ENCODE measurements at regions not wholly inside any gene's neighbourhood (a gene's known extent, or its start where the extent isn't known, plus 50 kb on each side); places are given as distances from the start of the nearest gene placed in this dataset.
"Not testable (repeated sequence)": the region's sequence is repeated elsewhere in the genome, so short reads cannot be mapped to it uniquely, and the experiment has no call there.

DNA sequence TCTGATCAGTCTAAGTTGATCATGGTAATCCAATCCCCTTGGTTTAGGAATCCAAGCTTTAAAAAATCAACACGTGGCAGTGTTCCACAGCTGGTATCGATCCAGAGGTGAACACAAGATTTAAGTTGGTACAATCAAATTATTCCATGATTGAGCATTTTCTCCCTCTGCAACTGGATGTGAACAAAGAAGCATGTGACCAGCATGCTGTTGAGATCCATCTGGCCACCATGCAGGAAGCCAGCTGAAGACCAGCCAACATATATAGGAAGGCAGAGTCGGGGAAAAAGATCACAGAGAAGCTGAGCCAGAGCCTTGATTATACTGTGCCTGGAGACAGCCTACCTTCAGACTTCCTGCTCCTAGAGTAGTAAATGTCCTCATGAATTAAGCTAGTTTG lies 158.3 kb downstream of the SEC23A start:
- H3K27ac ChIP-seq (ENCODE audit: low read length), result no peak overlapping the region
- no peaks in the 10 kb centered on the region for H3K36me3 ChIP-seq (ENCODE audit: control insufficient read depth, low read depth, low read length)
- no peak overlapping the region for H3K4me3 ChIP-seq (ENCODE audit: low read length)
- no peaks in the 10 kb centered on the region for H3K4me1 ChIP-seq (ENCODE audit: control insufficient read depth, low read depth, low read length)
- H3K9me3 ChIP-seq (ENCODE audit: control insufficient read depth, low read depth, low read length), result no peaks in the 10 kb centered on the region
- H3K27me3 ChIP-seq (ENCODE audit: control insufficient read depth, insufficient read depth, low read length), result no peaks in the 10 kb centered on the region
- no peak overlapping the region for H3K9ac ChIP-seq (ENCODE audit: low read length)

DNA sequence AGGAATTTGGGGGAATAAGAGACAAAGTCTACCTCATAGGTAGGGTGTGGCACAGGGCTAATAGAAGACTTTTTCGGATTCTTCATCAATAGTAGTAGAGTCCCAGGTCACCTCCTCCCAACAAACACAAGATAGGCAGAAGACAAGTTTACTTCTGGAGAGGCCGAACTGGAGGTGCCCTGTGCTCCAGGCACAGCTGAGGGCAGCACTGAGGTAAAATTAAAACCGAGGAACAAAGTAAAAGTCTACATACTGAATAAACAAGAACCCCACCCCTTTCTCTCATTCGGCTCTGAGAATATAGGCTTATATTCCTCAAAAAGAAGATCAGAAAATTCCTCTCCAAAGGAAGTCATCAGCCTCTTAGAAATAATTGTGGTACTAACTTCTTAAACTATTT lies 161.5 kb downstream of the SEC23A start:
- no peaks in the 10 kb centered on the region for H3K9me3 ChIP-seq (ENCODE audit: control insufficient read depth, low read depth, low read length)
- no peak overlapping the region for H3K4me3 ChIP-seq (ENCODE audit: low read length)
- no peaks in the 10 kb centered on the region for H3K4me1 ChIP-seq (ENCODE audit: control insufficient read depth, low read depth, low read length)
- no peak overlapping the region for H3K27ac ChIP-seq (ENCODE audit: low read length)
- no peaks in the 10 kb centered on the region for H3K36me3 ChIP-seq (ENCODE audit: control insufficient read depth, low read depth, low read length)
- no peak overlapping the region for H3K9ac ChIP-seq (ENCODE audit: low read length)
- no peaks in the 10 kb centered on the region for H3K27me3 ChIP-seq (ENCODE audit: control insufficient read depth, insufficient read depth, low read length)

DNA sequence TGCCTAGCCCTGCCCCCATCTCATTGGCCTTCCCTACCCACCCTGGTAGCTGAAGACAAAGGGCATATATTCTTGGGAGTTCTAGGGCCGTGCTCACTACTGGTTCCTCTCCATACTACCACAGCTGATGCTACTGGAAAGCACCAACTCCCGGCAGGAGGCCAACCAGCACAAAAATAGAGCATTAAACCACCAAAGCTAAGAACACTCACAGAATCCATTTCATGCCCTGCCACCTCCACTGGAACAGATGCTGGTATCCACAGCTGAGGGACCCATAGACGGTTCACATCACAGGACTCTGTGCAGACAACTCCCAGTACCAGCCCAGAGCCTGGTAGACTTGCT lies 170.4 kb downstream of the SEC23A start:
- not testable (repeated sequence) for H3K27me3 ChIP-seq (ENCODE audit: control insufficient read depth, insufficient read depth, low read length); H3K4me3 ChIP-seq (ENCODE audit: low read length); H3K9me3 ChIP-seq (ENCODE audit: control insufficient read depth, low read depth, low read length); H3K27ac ChIP-seq (ENCODE audit: low read length); H3K36me3 ChIP-seq (ENCODE audit: control insufficient read depth, low read depth, low read length); H3K9ac ChIP-seq (ENCODE audit: low read length); H3K4me1 ChIP-seq (ENCODE audit: control insufficient read depth, low read depth, low read length)

DNA sequence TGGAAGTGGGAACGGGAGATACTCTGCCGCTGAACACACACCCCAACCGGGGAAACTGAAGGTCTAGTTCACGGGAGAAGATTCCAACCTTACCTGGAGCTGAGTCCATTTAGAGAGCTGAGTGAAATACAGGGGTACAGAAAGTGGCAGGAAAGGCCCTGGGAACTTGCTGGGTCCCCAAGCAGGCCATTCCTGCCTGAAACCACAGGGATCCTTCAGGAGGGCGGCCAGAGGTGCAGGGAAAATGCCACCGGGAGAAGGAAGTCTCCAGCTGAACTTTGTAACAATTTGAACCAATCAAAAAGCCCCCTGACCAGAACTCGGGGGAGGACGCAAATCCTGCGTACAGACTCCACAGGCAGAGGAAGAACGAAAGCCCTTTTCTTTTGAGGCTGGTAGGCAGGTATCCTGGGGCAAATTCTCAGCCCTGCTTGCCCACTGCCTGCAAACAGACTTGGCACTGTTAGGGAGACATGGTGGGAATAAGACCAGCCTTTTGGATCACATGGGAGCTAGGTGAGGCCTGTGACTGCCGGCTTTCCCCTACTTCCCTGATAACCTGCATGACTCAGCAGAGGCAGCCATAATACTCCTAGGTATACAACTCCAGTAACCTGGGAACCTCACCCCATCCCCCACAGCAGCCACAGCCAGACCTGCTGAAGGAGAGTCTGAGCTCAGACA lies 170.9 kb downstream of the SEC23A start:
- no peaks in the 10 kb centered on the region for H3K36me3 ChIP-seq (ENCODE audit: control insufficient read depth, low read depth, low read length)
- no peak overlapping the region for H3K27ac ChIP-seq (ENCODE audit: low read length)
- no peak overlapping the region for H3K4me3 ChIP-seq (ENCODE audit: low read length)
- H3K27me3 ChIP-seq (ENCODE audit: control insufficient read depth, insufficient read depth, low read length), result no peaks in the 10 kb centered on the region
- H3K4me1 ChIP-seq (ENCODE audit: control insufficient read depth, low read depth, low read length), result peaks cover 4% of the 10 kb centered on the region
- no peak overlapping the region for H3K9ac ChIP-seq (ENCODE audit: low read length)
- H3K9me3 ChIP-seq (ENCODE audit: control insufficient read depth, low read depth, low read length), result no peaks in the 10 kb centered on the region

DNA sequence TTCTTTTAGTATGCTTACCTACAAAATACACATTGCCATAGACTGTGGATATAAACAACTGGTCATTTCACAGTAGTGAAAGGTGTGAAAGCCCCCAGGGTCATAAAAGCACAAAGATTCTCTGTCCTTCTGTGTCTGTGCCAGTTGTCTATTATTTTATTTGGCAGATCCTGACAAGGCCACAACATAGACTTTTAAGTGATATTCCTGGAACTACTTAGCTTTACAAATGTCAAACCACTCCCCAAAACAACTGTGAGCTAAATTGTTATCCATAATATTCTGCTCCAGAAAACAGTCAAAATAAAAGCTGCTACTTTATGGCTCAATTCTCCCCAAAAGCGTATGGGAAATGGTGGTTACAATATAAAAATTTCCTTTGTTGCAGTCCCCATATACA lies 172.1 kb downstream of the SEC23A start:
- Histone ChIP-seq H3K27me3 (ENCODE audit: control insufficient read depth, insufficient read depth, low read length) (no peaks in the 10 kb centered on the region), H3K36me3 (ENCODE audit: control insufficient read depth, low read depth, low read length) (no peaks in the 10 kb centered on the region), H3K27ac (ENCODE audit: low read length) (no peak overlapping the region), H3K4me3 (ENCODE audit: low read length) (no peak overlapping the region), H3K9ac (ENCODE audit: low read length) (no peak overlapping the region), H3K9me3 (ENCODE audit: control insufficient read depth, low read depth, low read length) (no peaks in the 10 kb centered on the region), H3K4me1 (ENCODE audit: control insufficient read depth, low read depth, low read length) (peaks cover 4% of the 10 kb centered on the region)

DNA sequence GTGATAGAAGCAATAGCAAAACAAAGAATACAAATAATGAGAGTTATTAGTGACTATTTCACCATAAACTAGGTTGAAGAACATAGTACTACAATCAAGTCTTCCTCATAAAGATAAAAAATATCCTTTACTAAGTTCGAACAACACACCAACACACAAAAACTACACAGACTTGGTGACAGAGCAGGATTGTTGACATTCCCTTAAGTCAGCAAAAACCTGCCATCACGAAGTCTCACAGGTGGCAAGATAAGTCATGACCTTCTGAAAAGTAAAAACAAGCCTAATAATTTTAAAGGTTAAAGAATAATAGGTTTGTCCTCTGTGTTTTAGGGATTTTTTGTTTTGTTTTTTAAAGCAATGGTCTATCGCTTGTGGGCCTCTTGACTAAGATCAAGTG lies 173.0 kb downstream of the SEC23A start:
- Histone ChIP-seq H3K9me3 (ENCODE audit: control insufficient read depth, low read depth, low read length) (no peaks in the 10 kb centered on the region), H3K27me3 (ENCODE audit: control insufficient read depth, insufficient read depth, low read length) (no peaks in the 10 kb centered on the region), H3K4me3 (ENCODE audit: low read length) (no peak overlapping the region), H3K27ac (ENCODE audit: low read length) (no peak overlapping the region), H3K9ac (ENCODE audit: low read length) (no peak overlapping the region), H3K4me1 (ENCODE audit: control insufficient read depth, low read depth, low read length) (peaks cover 4% of the 10 kb centered on the region), H3K36me3 (ENCODE audit: control insufficient read depth, low read depth, low read length) (no peaks in the 10 kb centered on the region)

DNA sequence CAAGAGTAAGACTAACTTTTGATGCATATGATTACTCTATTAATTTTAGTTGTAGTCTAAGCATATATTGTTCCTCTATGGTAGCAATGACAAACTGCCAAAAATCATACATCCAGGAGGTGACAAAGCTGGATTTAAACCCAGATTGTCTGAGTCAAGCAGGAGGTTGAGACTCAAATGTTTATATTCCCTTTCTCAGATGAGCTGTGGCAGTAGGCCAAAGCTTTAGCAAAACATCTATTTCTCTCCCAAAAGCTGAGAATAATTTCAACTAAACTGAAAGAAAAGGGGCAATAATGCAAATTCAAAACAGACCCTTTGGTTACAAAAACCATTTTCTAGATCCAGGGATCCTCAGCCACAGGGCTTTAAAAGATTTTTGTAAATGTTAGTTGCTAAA lies 173.6 kb downstream of the SEC23A start:
- Histone ChIP-seq H3K27me3 (ENCODE audit: control insufficient read depth, insufficient read depth, low read length) (no peaks in the 10 kb centered on the region), H3K9me3 (ENCODE audit: control insufficient read depth, low read depth, low read length) (no peaks in the 10 kb centered on the region), H3K4me1 (ENCODE audit: control insufficient read depth, low read depth, low read length) (peaks cover 4% of the 10 kb centered on the region), H3K27ac (ENCODE audit: low read length) (no peak overlapping the region), H3K36me3 (ENCODE audit: control insufficient read depth, low read depth, low read length) (no peaks in the 10 kb centered on the region), H3K9ac (ENCODE audit: low read length) (no peak overlapping the region), H3K4me3 (ENCODE audit: low read length) (no peak overlapping the region)

DNA sequence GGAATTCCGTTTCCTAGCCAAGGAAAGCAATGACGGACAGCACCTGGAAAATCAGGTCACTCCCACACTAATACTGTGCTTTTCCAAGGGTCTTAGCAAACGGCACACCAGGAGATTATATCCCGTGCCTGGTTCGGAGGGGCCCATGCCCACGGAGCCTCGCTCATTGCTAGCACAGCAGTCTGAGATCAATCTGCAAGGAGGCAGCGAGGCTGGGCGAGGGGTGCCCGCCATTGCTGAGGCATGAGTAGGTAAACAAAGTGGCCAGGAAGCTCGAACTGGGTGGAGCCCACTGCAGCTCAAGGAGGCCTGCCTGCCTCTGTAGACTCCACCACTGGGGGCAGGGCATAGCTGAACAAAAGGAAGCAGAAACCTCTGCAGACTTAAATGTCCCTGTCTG lies 181.1 kb downstream of the SEC23A start:
- not testable (repeated sequence) for H3K27ac ChIP-seq (ENCODE audit: low read length); H3K4me1 ChIP-seq (ENCODE audit: control insufficient read depth, low read depth, low read length); H3K9ac ChIP-seq (ENCODE audit: low read length)

DNA sequence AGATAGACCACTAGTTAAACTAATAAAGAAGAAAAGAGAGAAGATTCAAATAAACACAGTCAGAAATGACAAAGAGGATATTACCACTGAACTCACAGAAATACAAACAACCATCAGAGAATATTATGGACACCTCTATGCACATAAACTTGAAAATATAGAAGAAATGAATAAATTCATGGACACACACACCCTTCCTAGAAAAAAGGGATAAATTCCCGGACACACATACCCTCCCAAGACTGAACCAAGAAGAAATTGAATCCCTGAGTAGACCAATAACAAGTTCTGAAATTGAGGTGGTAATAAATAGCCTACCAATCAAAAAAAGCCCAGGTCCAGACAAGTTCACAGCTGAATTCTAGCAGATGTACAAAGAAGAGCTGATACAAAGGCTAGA lies 187.9 kb downstream of the SEC23A start:
- Histone ChIP-seq H3K9me3 (ENCODE audit: control insufficient read depth, low read depth, low read length) (no peaks in the 10 kb centered on the region), H3K27ac (ENCODE audit: low read length) (no peak overlapping the region), H3K36me3 (ENCODE audit: control insufficient read depth, low read depth, low read length) (no peaks in the 10 kb centered on the region), H3K9ac (ENCODE audit: low read length) (no peak overlapping the region), H3K4me1 (ENCODE audit: control insufficient read depth, low read depth, low read length) (no peaks in the 10 kb centered on the region), H3K27me3 (ENCODE audit: control insufficient read depth, insufficient read depth, low read length) (no peaks in the 10 kb centered on the region), H3K4me3 (ENCODE audit: low read length) (no peak overlapping the region)

More for the DNA sequence above, 181.1 kb downstream of the SEC23A start:
- not testable (repeated sequence) for H3K9me3 ChIP-seq (ENCODE audit: control insufficient read depth, low read depth, low read length); H3K36me3 ChIP-seq (ENCODE audit: control insufficient read depth, low read depth, low read length); H3K27me3 ChIP-seq (ENCODE audit: control insufficient read depth, insufficient read depth, low read length); H3K4me3 ChIP-seq (ENCODE audit: low read length)

DNA sequence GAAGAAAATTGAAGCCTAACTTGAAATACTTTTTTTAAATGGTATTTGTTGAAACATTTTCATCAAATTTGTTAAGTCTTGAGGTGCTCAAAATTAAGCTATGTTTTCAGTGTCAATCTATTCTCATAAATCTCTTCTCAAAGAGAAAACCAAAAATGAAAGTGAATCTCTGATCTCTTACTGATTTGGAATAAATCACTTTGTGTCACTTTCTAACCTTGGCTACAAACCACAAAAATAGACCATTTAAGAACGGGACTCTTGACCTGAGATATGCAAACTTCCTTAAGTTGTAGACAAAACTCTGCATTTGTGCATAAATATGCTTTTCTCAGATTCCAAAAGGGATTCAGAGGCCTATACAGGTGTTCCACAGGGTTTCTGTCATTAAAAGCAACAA lies 192.9 kb downstream of the SEC23A start:
- H3K9me3 ChIP-seq (ENCODE audit: control insufficient read depth, low read depth, low read length), result no peaks in the 10 kb centered on the region
- no peaks in the 10 kb centered on the region for H3K27me3 ChIP-seq (ENCODE audit: control insufficient read depth, insufficient read depth, low read length)
- no peak overlapping the region for H3K4me3 ChIP-seq (ENCODE audit: low read length)
- no peak overlapping the region for H3K27ac ChIP-seq (ENCODE audit: low read length)
- no peak overlapping the region for H3K9ac ChIP-seq (ENCODE audit: low read length)
- no peaks in the 10 kb centered on the region for H3K4me1 ChIP-seq (ENCODE audit: control insufficient read depth, low read depth, low read length)
- no peaks in the 10 kb centered on the region for H3K36me3 ChIP-seq (ENCODE audit: control insufficient read depth, low read depth, low read length)

DNA sequence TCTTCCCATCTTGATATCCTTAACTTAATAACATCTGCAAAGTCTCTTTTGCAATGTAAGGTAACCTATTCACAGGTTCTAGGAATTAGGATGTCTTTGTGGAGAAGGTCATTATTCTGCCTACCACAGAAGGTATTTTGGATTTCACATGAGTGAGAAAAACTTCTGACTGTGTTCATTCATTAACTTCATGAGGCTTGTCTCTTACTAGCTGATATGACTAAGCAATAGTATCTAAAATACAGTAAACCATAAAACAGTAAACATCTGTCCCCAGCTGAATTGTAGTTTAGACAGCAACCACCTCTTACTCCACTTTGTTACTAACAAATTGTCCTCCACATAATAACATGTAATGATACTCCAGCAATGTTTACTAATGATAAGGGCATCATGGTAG lies 198.1 kb downstream of the SEC23A start:
- Histone ChIP-seq H3K4me1 (ENCODE audit: control insufficient read depth, low read depth, low read length) (no peaks in the 10 kb centered on the region), H3K27me3 (ENCODE audit: control insufficient read depth, insufficient read depth, low read length) (no peaks in the 10 kb centered on the region), H3K9ac (ENCODE audit: low read length) (no peak overlapping the region), H3K27ac (ENCODE audit: low read length) (no peak overlapping the region), H3K4me3 (ENCODE audit: low read length) (no peak overlapping the region), H3K9me3 (ENCODE audit: control insufficient read depth, low read depth, low read length) (no peaks in the 10 kb centered on the region), H3K36me3 (ENCODE audit: control insufficient read depth, low read depth, low read length) (no peaks in the 10 kb centered on the region)

DNA sequence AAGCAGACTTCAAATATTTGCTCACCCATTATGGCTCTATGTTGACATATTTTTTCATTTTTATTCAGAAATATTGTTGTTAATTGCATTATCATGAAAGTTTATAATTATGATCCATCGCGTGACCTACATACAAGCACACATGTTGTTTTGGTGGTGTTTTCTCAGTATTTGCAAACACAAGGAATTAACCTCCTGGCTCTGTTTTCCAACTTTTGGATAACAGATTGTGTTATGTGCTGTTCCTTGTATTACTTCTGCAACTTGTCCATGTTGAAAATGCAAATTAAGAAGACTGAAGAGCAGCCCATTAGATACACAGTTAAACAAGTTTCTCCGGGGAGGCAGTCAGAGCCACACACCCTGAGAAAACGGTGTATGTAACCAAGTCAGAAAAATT lies 201.2 kb downstream of the SEC23A start:
- no peaks in the 10 kb centered on the region for H3K27me3 ChIP-seq (ENCODE audit: control insufficient read depth, insufficient read depth, low read length)
- no peak overlapping the region for H3K9ac ChIP-seq (ENCODE audit: low read length)
- H3K4me3 ChIP-seq (ENCODE audit: low read length), result no peak overlapping the region
- no peaks in the 10 kb centered on the region for H3K4me1 ChIP-seq (ENCODE audit: control insufficient read depth, low read depth, low read length)
- no peaks in the 10 kb centered on the region for H3K36me3 ChIP-seq (ENCODE audit: control insufficient read depth, low read depth, low read length)
- no peak overlapping the region for H3K27ac ChIP-seq (ENCODE audit: low read length)
- no peaks in the 10 kb centered on the region for H3K9me3 ChIP-seq (ENCODE audit: control insufficient read depth, low read depth, low read length)
